HEK293T (cell line): ENCODE measurements at regions not wholly inside any gene's neighbourhood (a gene's known extent, or its start where the extent isn't known, plus 50 kb on each side); places are given as distances from the start of the nearest gene placed in this dataset.

Source experiments
- CTCF ChIA-PET: fragments of 350-600 bp; formaldehyde crosslinking; extraction: SDS; loops from one replicate; lab custom pipeline; 2021; ENCODE audit warnings: antibody characterized with exemption, inconsistent platforms; lab: Yijun Ruan, JAX
- POLR2A ChIA-PET: fragments of 350-600 bp; formaldehyde crosslinking; extraction: SDS; loops from one replicate; lab custom pipeline; 2020; ENCODE audit warnings: antibody characterized with exemption, inconsistent platforms; lab: Yijun Ruan, JAX
- DNase-seq: peaks from one replicate; pipeline ENCODE4 v3.0.0; 2012; ENCODE audit warnings: mixed read lengths; ENCODE audit errors: extremely low spot score
- ARNT ChIP-seq: fragments of 450-650 bp; IDR thresholded peaks from 2 replicates; pipeline ENCODE4 v1.6.1; 2017; ENCODE audit warnings: mild to moderate bottlenecking
- BHLHE40 ChIP-seq: fragments of 450-650 bp; IDR thresholded peaks from 2 replicates; pipeline ENCODE4 v1.6.1; 2016; ENCODE audit warnings: mild to moderate bottlenecking, moderate library complexity, borderline replicate concordance
- CTBP1 ChIP-seq: fragments of 450-650 bp; IDR thresholded peaks from 2 replicates; pipeline ENCODE4 v1.6.1; 2016; ENCODE audit warnings: borderline replicate concordance
- ELF4 ChIP-seq: fragments of 450-650 bp; IDR thresholded peaks from 2 replicates; pipeline ENCODE4 v1.6.1; 2017; ENCODE audit warnings: antibody characterized with exemption
- FOXA1 ChIP-seq: fragments of 450-650 bp; IDR thresholded peaks from 2 replicates; pipeline ENCODE4 v1.6.1; 2016; ENCODE audit warnings: mild to moderate bottlenecking
- FOXK2 ChIP-seq: fragments of 450-650 bp; IDR thresholded peaks from 2 replicates; pipeline ENCODE4 v1.6.1; 2016; ENCODE audit warnings: mild to moderate bottlenecking
- FOXM1 ChIP-seq: fragments of 450-650 bp; IDR thresholded peaks from 2 replicates; pipeline ENCODE4 v1.6.1; 2017; ENCODE audit warnings: mild to moderate bottlenecking, borderline replicate concordance
- HDGF ChIP-seq: fragments of 450-650 bp; IDR thresholded peaks from 2 replicates; pipeline ENCODE4 v1.6.1; 2017; ENCODE audit warnings: antibody characterized with exemption, borderline replicate concordance
- L3MBTL2 ChIP-seq: fragments of 450-650 bp; conservative IDR thresholded peaks from 2 replicates; pipeline ENCODE4 v1.6.1; 2016; ENCODE audit warnings: mild to moderate bottlenecking
- LEF1 ChIP-seq: fragments of 450-650 bp; IDR thresholded peaks from 2 replicates; pipeline ENCODE4 v1.6.1; 2017; ENCODE audit warnings: mild to moderate bottlenecking, borderline replicate concordance
- NFRKB ChIP-seq: fragments of 450-650 bp; IDR thresholded peaks from 2 replicates; pipeline ENCODE4 v1.6.1; 2016; ENCODE audit warnings: mild to moderate bottlenecking, moderate library complexity
- PKNOX1 ChIP-seq: fragments of 450-650 bp; IDR thresholded peaks from 2 replicates; pipeline ENCODE4 v1.6.1; 2016
- SP1 ChIP-seq: fragments of 450-650 bp; IDR thresholded peaks from 2 replicates; pipeline ENCODE4 v1.6.1; 2017
- SUZ12 ChIP-seq: fragments of 450-650 bp; IDR thresholded peaks from 2 replicates; pipeline ENCODE4 v1.6.1; 2016; ENCODE audit warnings: mild to moderate bottlenecking
- TARDBP ChIP-seq: fragments of 450-650 bp; IDR thresholded peaks from 2 replicates; pipeline ENCODE4 v1.6.1; 2016
- ZNF384 ChIP-seq: fragments of 450-650 bp; IDR thresholded peaks from 2 replicates; pipeline ENCODE4 v1.6.1; 2016

DNA sequence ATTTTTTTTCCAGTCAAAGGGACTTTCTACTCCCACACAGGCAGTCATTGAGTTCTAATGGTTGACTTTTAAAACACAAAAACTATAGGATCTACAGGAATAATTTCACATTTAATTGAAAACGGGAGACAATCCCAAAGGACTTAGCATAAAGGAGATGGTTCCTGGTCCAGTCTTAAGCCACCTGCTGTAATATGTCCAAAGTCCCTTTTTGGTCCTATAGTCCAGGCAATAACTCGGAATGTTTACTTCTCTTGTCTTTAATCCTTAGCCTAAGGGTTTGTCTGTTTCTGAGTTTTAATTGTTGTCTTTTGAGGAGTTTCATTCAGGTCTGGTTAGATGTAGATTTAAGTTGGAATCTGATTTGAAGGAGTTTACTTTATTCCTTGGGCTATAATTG lies 184.9 kb downstream of the BAMBI start:
- POLR2A ChIA-PET, result no interaction called here
- DNase-seq, result no peak
- CTCF ChIA-PET, result no interaction called here
- TF ChIP-seq SP1, result no peak
- TF ChIP-seq TARDBP, result no peak
- no peak for TF ChIP-seq FOXM1
- no peak for TF ChIP-seq HDGF
- no peak for TF ChIP-seq FOXK2
- no peak for TF ChIP-seq ZNF384
- TF ChIP-seq SUZ12, result no peak
- no peak for TF ChIP-seq FOXA1
- no peak for TF ChIP-seq L3MBTL2

GRCh38 chr10:28869606-28870201 lies 192.4 kb downstream of the BAMBI start:
- no peak for TF ChIP-seq CTBP1
- no peak for TF ChIP-seq LEF1
- no peak for TF ChIP-seq NFRKB
- TF ChIP-seq SP1, result no peak
- TF ChIP-seq HDGF, result no peak
- no peak for TF ChIP-seq ZNF384
- no peak for TF ChIP-seq L3MBTL2
- TF ChIP-seq PKNOX1, result no peak
- POLR2A ChIA-PET, result no interaction called here
- CTCF ChIA-PET, result no interaction called here
- DNase-seq, result no peak

DNA sequence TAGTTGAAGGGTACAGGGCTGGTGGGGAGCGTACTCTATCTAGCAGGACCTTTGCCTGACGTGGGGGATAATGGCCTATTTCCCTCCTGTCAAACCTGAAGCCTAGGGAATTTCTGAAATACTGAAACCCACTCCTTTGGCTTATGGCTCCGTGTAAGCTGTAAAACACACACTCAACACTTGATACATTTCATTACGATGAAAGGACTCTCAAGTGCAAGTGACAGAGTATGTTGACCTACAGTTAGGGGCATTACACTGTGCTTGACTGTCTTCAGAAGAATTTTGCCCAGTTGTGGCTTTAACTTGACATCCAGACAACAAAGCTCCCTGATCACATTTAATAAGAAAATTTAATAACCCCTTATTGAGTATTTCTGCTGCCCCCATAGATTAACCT lies 194.3 kb downstream of the BAMBI start:
- no peak for DNase-seq
- TF ChIP-seq FOXM1, result no peak
- no peak for TF ChIP-seq CTBP1
- no peak for TF ChIP-seq ARNT
- TF ChIP-seq NFRKB, result no peak
- no peak for TF ChIP-seq LEF1
- no peak for TF ChIP-seq FOXK2
- no peak for TF ChIP-seq HDGF
- no peak for TF ChIP-seq SUZ12
- no peak for TF ChIP-seq L3MBTL2
- no peak for TF ChIP-seq ELF4
- no peak for TF ChIP-seq ZNF384
- no peak for TF ChIP-seq FOXA1
- no peak for TF ChIP-seq PKNOX1
- no peak for TF ChIP-seq TARDBP
- no peak for TF ChIP-seq BHLHE40
- TF ChIP-seq SP1, result no peak
- POLR2A ChIA-PET, result no interaction called here
- CTCF ChIA-PET, result interaction anchor here (0.6 kb wide), 1 partner anchor 191 kb away, joined by 3 read pairs; no protein-coding TSS in a partner anchor

DNA sequence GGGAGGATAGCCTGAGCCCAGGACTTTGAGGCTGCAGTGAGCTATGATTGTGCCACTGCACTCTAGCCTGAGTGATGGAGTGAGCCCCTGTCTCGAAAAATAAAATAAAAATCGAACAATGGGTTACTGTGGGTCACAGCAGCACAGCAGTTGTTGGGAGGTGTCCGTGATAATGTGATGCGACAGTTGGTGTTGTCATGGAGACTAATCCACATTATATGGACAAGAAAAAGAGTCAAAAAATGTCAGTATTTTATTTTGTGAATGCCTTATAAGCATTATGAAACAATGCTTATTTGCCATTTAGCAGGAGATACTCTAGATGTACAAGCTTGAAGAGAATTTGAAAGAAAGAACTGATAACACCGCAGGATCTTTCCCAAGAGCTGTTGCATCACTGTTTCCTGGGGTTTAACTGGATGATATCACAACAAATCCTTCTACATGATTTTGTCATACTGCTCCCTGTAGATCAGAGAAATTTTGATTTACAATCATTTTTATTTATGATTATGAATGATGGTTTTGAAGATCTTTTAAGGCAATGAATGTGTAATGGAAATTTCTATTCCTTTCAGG lies 195.4 kb downstream of the BAMBI start:
- CTCF ChIA-PET, result no interaction called here
- POLR2A ChIA-PET, result no interaction called here
- no peak for DNase-seq
- TF ChIP-seq SP1 (no peak), TARDBP (no peak), LEF1 (no peak), FOXM1 (no peak), FOXA1 (no peak), SUZ12 (no peak), ARNT (no peak)

GRCh38 chr10:28873540-28873939 lies 196.2 kb downstream of the BAMBI start:
- POLR2A ChIA-PET, result no interaction called here
- TF ChIP-seq TARDBP (no peak), ELF4 (no peak), SUZ12 (no peak), HDGF (no peak), BHLHE40 (no peak), ARNT (no peak), SP1 (no peak), FOXK2 (no peak), L3MBTL2 (no peak), FOXM1 (no peak), ZNF384 (no peak), NFRKB (no peak), CTBP1 (no peak), FOXA1 (no peak), LEF1 (no peak), PKNOX1 (no peak)
- CTCF ChIA-PET, result no interaction called here
- no peak for DNase-seq

DNA sequence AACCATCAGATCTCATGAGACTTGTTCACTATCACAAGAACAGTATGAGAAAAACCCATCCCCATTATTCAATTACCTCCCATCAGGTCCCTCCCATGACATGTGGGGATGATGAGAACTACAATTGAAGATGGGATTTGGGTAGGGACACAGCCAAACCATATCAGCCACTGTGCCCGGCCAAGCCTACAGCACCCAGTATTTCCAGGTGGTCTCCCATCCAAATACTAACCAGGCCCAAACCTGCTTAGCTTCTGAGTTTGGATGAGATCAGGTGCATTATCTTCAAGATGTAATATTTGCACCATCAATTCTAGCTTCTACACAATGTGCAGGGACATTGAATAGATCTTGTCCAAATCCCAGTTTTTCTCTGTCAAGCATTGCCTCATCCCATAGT lies 196.9 kb downstream of the BAMBI start:
- TF ChIP-seq L3MBTL2, result no peak
- no peak for TF ChIP-seq SP1
- no peak for TF ChIP-seq HDGF
- no peak for TF ChIP-seq CTBP1
- TF ChIP-seq ZNF384, result no peak
- no peak for TF ChIP-seq SUZ12
- no peak for TF ChIP-seq PKNOX1
- TF ChIP-seq BHLHE40, result no peak
- no peak for TF ChIP-seq TARDBP
- no peak for TF ChIP-seq FOXK2
- TF ChIP-seq FOXM1, result no peak
- TF ChIP-seq FOXA1, result no peak
- no peak for TF ChIP-seq LEF1
- TF ChIP-seq ARNT, result no peak
- no peak for TF ChIP-seq ELF4
- ChIA-PET POLR2A (no interaction called here), CTCF (no interaction called here)
- DNase-seq, result no peak
